ENCODE measurements at regions not wholly inside any gene's neighbourhood (a gene's known extent, or its start where the extent isn't known, plus 50 kb on each side); places are given as distances from the start of the nearest gene placed in this dataset.
A peak's percentile ranks its signal among the peaks of the same experiment; 100 is the strongest.

- DNase-seq (ENCODE audit: low spot score) (no peak), ATAC-seq (no peak)
- TF ChIP-seq ATF6 (CRISPR knock-in tag; IDR thresholded peaks at IDR 0.05) (no peak), USF2 (CRISPR knock-in tag; IDR thresholded peaks at IDR 0.05) (no peak), SMAD3 (CRISPR knock-in tag; IDR thresholded peaks at IDR 0.05; ENCODE audit: borderline replicate concordance) (no peak), EMX1 (CRISPR knock-in tag; IDR thresholded peaks at IDR 0.05) (no peak), ZSCAN18 (CRISPR knock-in tag; IDR thresholded peaks at IDR 0.05) (no peak), PRDM15 (CRISPR knock-in tag; IDR thresholded peaks at IDR 0.05) (no peak), GTF2I (CRISPR knock-in tag; conservative IDR thresholded peaks at IDR 0.05) (no peak), GRHL2 (CRISPR knock-in tag; IDR thresholded peaks at IDR 0.05; ENCODE audit: insufficient replicate concordance, severe bottlenecking) (no peak), CTCF (IDR thresholded peaks at IDR 0.05) (no peak)
- no peak overlapping the region for H3K4me3 Mint-ChIP-seq
- H3K27me3 Mint-ChIP-seq (ENCODE audit: low read depth), result peaks cover 4% of the 10 kb centered on the region; the same call in 1 of the 2 replicates
- H3K36me3 Mint-ChIP-seq, result peaks cover 50% of the 10 kb centered on the region
- CTCF ChIA-PET, result no interaction called here
- H3K9me3 Mint-ChIP-seq, result peaks cover 72% of the 10 kb centered on the region
- H3K27ac Mint-ChIP-seq, result no peak overlapping the region
- POLR2A ChIA-PET, result no interaction called here
- H3K4me1 Mint-ChIP-seq, result no peaks in the 10 kb centered on the region
Observed at GRCh38 chr12:127130506-127131124, 1136.4 kb upstream of the TMEM132C start.

- ATAC-seq, result peak; percentile 41
- Mint-ChIP-seq H3K4me1 (no peaks in the 10 kb centered on the region), H3K9me3 (peaks cover 75% of the 10 kb centered on the region), H3K27ac (no peak overlapping the region), H3K4me3 (no peak overlapping the region), H3K27me3 (ENCODE audit: low read depth) (peaks cover 1% of the 10 kb centered on the region; the same call in 1 of the 2 replicates), H3K36me3 (peaks cover 58% of the 10 kb centered on the region)
- CTCF ChIA-PET, result no interaction called here
- POLR2A ChIA-PET, result no interaction called here
- DNase-seq (ENCODE audit: low spot score), result no peak
- TF ChIP-seq ARID4B (CRISPR knock-in tag; IDR thresholded peaks at IDR 0.05; ENCODE audit: borderline replicate concordance) (no peak), NFE2L1 (CRISPR knock-in tag; IDR thresholded peaks at IDR 0.05) (no peak), ZNF425 (CRISPR knock-in tag; conservative IDR thresholded peaks at IDR 0.05) (no peak), MXD4 (CRISPR knock-in tag; IDR thresholded peaks at IDR 0.05; ENCODE audit: borderline replicate concordance) (no peak), ZNF512 (CRISPR knock-in tag; IDR thresholded peaks at IDR 0.05; ENCODE audit: borderline replicate concordance) (no peak)
Observed at GRCh38 chr12:127133675-127134335, 1133.2 kb upstream of the TMEM132C start.
